PC-9 (cell line): ENCODE measurements at regions not wholly inside any gene's neighbourhood (a gene's known extent, or its start where the extent isn't known, plus 50 kb on each side); places are given as distances from the start of the nearest gene placed in this dataset.

Experiments
- BruUV-seq: library from RNA; stranded (reverse); fragments of 400-500 nt; replicated peaks from 2 replicates; lab custom pipeline; 2021; lab: Mats Ljungman, UMichigan
- CTCF ChIA-PET: fragments of 300-600 bp; sonication (Branson Sonifier 250); formaldehyde crosslinking; loops from one replicate; lab custom pipeline; 2022; ENCODE audit warnings: antibody characterized with exemption; lab: Charles Lee
- POLR2A ChIA-PET: fragments of 300-600 bp; sonication (Branson Sonifier 250); formaldehyde crosslinking; loops from one replicate; lab custom pipeline; 2022; ENCODE audit warnings: antibody characterized with exemption; ENCODE audit not compliant: unreplicated experiment; lab: Charles Lee
- DNase-seq, 2 experiments: peaks; one replicate each; pipeline versions ENCODE4 v3.0.0 to v3.0.0-alpha.2; 2015 to 2022; ENCODE audit warnings: mixed read lengths in 1 of 2
- H2AFZ ChIP-seq: fragments of 200-600 bp; sonication (generic); 2 replicates; pipeline ENCODE4 v1.8.1; 2017; ENCODE audit warnings: antibody characterized with exemption
- H3F3A ChIP-seq: fragments of 200-600 bp; sonication (generic); 2 replicates; pipeline ENCODE4 v1.8.1; 2017; ENCODE audit warnings: antibody characterized with exemption, mild to moderate bottlenecking, low read depth; ENCODE audit not compliant: insufficient read depth
- H3K27ac ChIP-seq: fragments of 200-600 bp; sonication (generic); 2 replicates; pipeline ENCODE4 v1.6.1; 2016; ENCODE audit warnings: mixed run types
- H3K27me3 ChIP-seq: fragments of 200-600 bp; sonication (generic); 2 replicates; pipeline ENCODE4 v1.6.1; 2016; ENCODE audit warnings: low read depth, mixed run types; ENCODE audit not compliant: insufficient read depth
- H3K36me3 ChIP-seq: fragments of 200-600 bp; sonication (generic); 2 replicates; pipeline ENCODE4 v1.6.1; 2016; ENCODE audit warnings: low read depth, mixed run types
- H3K4me1 ChIP-seq: fragments of 200-600 bp; sonication (generic); replicated peaks from 2 replicates; pipeline ENCODE4 v1.6.1; 2016; ENCODE audit warnings: mixed run types; ENCODE audit not compliant: insufficient read depth
- H3K4me2 ChIP-seq: fragments of 200-600 bp; sonication (generic); 2 replicates; pipeline ENCODE4 v1.6.1; 2017; ENCODE audit warnings: mixed run types
- H3K4me3 ChIP-seq: fragments of 200-600 bp; sonication (generic); 2 replicates; pipeline ENCODE4 v1.6.1; 2016; ENCODE audit warnings: mixed run types
- H3K79me2 ChIP-seq: fragments of 200-600 bp; sonication (generic); 2 replicates; pipeline ENCODE4 v1.6.1; 2017; ENCODE audit warnings: low read depth, mixed run types
- H3K9me2 ChIP-seq: fragments of 200-600 bp; sonication (generic); 2 replicates; pipeline ENCODE4 v1.8.1; 2017; ENCODE audit warnings: mild to moderate bottlenecking; ENCODE audit not compliant: insufficient read depth
- H3K9me3 ChIP-seq: fragments of 200-600 bp; sonication (generic); 2 replicates; pipeline ENCODE4 v1.8.1; 2016; ENCODE audit warnings: low read depth; ENCODE audit not compliant: insufficient read depth
- H4K20me1 ChIP-seq: fragments of 200-600 bp; sonication (generic); 2 replicates; pipeline ENCODE4 v1.8.1; 2017; ENCODE audit not compliant: insufficient read depth
- EZH2 ChIP-seq: fragments of 200-600 bp; sonication (generic); IDR thresholded peaks from 2 replicates; pipeline ENCODE4 v1.8.0; 2017; ENCODE audit warnings: antibody characterized with exemption, low read depth
- intact Hi-C: fragments of 100-400 bp; cut with micrococcal nuclease; formaldehyde crosslinking; loops from one replicate; pipeline ENCODE4 v1.10.0; 2022; ENCODE audit not compliant: unreplicated experiment
- TF ChIP-seq, protein P1 (sequence below): fragments of 200-600 bp; sonication (generic); conservative IDR thresholded peaks from 2 replicates; pipeline ENCODE4 v1.6.1; 2017; ENCODE audit warnings: mixed run types, antibody characterized with exemption, mild to moderate bottlenecking, moderate library complexity

DNA sequence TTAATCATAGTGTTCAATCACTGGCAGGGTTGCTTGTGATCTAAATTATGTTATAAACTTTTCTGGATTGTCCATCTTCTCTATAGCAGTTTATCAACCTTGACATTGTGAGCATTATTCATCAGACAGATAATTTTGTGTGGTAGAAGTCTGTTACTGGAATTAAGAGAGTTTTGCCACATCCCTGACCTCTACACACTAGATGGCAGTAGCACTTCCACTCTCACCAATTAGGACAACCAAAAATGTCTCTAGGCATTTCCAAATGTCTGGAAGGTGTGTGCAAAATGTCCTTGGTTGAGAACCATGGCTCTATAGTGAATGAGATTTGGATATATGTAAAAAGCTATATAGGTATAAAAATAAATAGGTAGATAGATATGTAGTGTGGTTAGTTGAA, 324.1 kb upstream of the FAM47C start:
- CTCF ChIA-PET, result no interaction called here
- no peaks in the 10 kb centered on the region for H3K79me2 ChIP-seq

DNA sequence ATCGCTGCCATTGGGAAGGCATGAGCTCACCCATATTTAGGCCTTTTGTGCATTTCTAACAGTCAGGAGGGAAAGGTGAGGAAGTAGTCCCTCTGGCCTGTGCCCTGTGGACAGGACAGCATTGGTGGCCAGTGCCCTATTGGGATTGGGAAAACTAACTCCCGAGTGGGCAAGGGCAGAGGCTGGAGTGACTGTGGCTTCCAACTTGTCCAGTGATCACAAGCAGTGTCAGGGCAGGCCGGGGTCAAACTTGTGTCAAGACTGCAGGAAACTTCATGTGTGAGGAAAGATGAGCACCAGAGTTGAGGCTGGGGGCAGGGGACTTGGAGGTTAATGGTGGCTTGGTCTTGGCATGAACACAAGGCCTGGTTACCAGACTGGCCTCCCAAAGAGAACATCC, 286.2 kb upstream of the FAM47C start:
- Histone ChIP-seq H2AFZ (no peak overlapping the region), H3K9me2 (no peaks in the 10 kb centered on the region), H3K79me2 (no peaks in the 10 kb centered on the region), H3K27ac (no peak overlapping the region), H3F3A (no peaks in the 10 kb centered on the region), H3K4me2 (no peak overlapping the region), H3K4me3 (no peak overlapping the region), H3K36me3 (no peaks in the 10 kb centered on the region), H4K20me1 (no peaks in the 10 kb centered on the region), H3K4me1 (no peaks in the 10 kb centered on the region), H3K9me3 (no peaks in the 10 kb centered on the region), H3K27me3 (no peaks in the 10 kb centered on the region)
- no peak for DNase-seq
- POLR2A ChIA-PET, result no interaction called here
- TF ChIP-seq, protein P1, sequence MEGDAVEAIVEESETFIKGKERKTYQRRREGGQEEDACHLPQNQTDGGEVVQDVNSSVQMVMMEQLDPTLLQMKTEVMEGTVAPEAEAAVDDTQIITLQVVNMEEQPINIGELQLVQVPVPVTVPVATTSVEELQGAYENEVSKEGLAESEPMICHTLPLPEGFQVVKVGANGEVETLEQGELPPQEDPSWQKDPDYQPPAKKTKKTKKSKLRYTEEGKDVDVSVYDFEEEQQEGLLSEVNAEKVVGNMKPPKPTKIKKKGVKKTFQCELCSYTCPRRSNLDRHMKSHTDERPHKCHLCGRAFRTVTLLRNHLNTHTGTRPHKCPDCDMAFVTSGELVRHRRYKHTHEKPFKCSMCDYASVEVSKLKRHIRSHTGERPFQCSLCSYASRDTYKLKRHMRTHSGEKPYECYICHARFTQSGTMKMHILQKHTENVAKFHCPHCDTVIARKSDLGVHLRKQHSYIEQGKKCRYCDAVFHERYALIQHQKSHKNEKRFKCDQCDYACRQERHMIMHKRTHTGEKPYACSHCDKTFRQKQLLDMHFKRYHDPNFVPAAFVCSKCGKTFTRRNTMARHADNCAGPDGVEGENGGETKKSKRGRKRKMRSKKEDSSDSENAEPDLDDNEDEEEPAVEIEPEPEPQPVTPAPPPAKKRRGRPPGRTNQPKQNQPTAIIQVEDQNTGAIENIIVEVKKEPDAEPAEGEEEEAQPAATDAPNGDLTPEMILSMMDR, result no peak
- TF ChIP-seq EZH2, result no peak
- no TSS peak for BruUV-seq
- CTCF ChIA-PET, result no interaction called here
- intact Hi-C loops, result no loop called here

More for the DNA sequence above, 324.1 kb upstream of the FAM47C start:
- no peaks in the 10 kb centered on the region for H4K20me1 ChIP-seq
- no peaks in the 10 kb centered on the region for H3K27me3 ChIP-seq
- no peaks in the 10 kb centered on the region for H3K4me1 ChIP-seq
- TF ChIP-seq, protein P1, result no peak
- no peak for TF ChIP-seq EZH2
- no peak overlapping the region for H2AFZ ChIP-seq
- intact Hi-C loops, result no loop called here
- H3K27ac ChIP-seq, result no peak overlapping the region
- POLR2A ChIA-PET, result no interaction called here
- no peak overlapping the region for H3K4me2 ChIP-seq
- BruUV-seq, result no TSS peak
- DNase-seq, result no peak
- no peaks in the 10 kb centered on the region for H3K9me2 ChIP-seq
- H3F3A ChIP-seq, result no peaks in the 10 kb centered on the region
- H3K36me3 ChIP-seq, result no peaks in the 10 kb centered on the region
- H3K4me3 ChIP-seq, result no peak overlapping the region
- H3K9me3 ChIP-seq, result no peaks in the 10 kb centered on the region

DNA sequence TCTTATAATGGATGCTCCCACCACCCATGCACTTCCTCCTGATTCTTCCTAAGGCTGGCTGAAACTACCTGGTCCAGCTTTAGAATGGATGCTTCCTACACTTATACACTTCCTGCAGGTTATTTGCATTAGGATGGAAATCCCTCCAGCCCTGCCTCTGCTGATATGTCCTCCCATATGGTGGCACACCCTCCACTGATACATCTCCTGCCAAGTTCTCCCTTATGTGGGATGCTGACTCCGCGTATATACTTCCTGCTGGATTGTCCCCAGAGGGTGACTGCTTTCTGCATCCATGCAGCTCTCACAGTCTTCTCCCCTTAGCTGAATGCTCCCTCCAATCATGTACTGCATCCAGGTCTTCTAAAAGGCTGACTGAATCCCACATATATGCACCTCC, 254.6 kb upstream of the FAM47C start:
- Histone ChIP-seq H4K20me1 (no peaks in the 10 kb centered on the region), H3K27me3 (no peaks in the 10 kb centered on the region), H3K4me3 (no peak overlapping the region), H2AFZ (no peak overlapping the region), H3K9me2 (no peaks in the 10 kb centered on the region), H3K4me2 (no peak overlapping the region), H3K36me3 (no peaks in the 10 kb centered on the region), H3K4me1 (no peaks in the 10 kb centered on the region), H3F3A (no peaks in the 10 kb centered on the region), H3K9me3 (no peaks in the 10 kb centered on the region), H3K79me2 (no peaks in the 10 kb centered on the region), H3K27ac (no peak overlapping the region)
- BruUV-seq, result no TSS peak
- DNase-seq, result no peak
- ChIA-PET POLR2A (no interaction called here), CTCF (no interaction called here)
- no peak for TF ChIP-seq EZH2
- TF ChIP-seq, protein P1, result no peak
- intact Hi-C loops, result no loop called here
